ENCODE measurements at regions not wholly inside any gene's neighbourhood (a gene's known extent, or its start where the extent isn't known, plus 50 kb on each side); places are given as distances from the start of the nearest gene placed in this dataset.

- TF ChIP-seq ATF3 (IDR thresholded peaks at IDR 0.05) (no peak), CTCF (IDR thresholded peaks at IDR 0.05; ENCODE audit: low read depth, low read length, missing input control) (no peak), SP1 (IDR thresholded peaks at IDR 0.05) (no peak), REST (IDR thresholded peaks at IDR 0.05) (no peak), JUND (IDR thresholded peaks at IDR 0.05) (no peak), YY1 (IDR thresholded peaks at IDR 0.05) (no peak), RAD21 (IDR thresholded peaks at IDR 0.05) (no peak), ZBTB33 (IDR thresholded peaks at IDR 0.05) (no peak), MAX (IDR thresholded peaks at IDR 0.05) (no peak)
Observed at GRCh38 chr1:178020968-178021640, 51.2 kb upstream of the SEC16B start.

Data from liver (tissue), 3 donors.